ENCODE measurements at regions not wholly inside any gene's neighbourhood (a gene's known extent, or its start where the extent isn't known, plus 50 kb on each side); places are given as distances from the start of the nearest gene placed in this dataset.

GRCh38 chr3:117587416-117587815 lies 877.8 kb downstream of the TUSC7 start:
- no peak overlapping the region for H3K4me3 ChIP-seq (ENCODE audit: low read length)
- no peak overlapping the region for H3K27ac ChIP-seq (ENCODE audit: low read length)

DNA sequence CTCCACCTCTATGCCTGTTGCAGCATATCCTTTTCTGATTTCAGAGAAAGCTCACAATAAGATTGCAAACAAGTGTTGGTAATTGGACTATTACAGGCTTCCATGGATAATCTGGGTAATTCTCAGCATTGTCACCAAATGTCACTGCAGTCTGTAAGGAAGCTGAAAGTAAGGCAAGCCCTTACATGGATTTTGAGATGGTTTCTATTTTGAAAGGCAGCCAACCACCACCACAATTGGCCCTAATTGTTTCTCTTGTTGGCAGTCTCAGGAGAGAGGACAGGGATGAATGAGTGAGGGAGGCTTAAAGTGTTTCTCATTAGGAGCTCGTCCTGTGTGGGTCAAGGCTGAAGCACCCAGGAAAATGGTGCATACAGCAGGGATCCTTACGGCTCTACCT lies 879.9 kb downstream of the TUSC7 start:
- Histone ChIP-seq H3K4me3 (ENCODE audit: low read length) (no peak overlapping the region), H3K9ac (ENCODE audit: low read length) (no peak overlapping the region), H3K27me3 (ENCODE audit: control insufficient read depth, insufficient read depth, low read length) (no peaks in the 10 kb centered on the region), H3K4me1 (ENCODE audit: control insufficient read depth, low read depth, low read length) (peaks cover 13% of the 10 kb centered on the region), H3K9me3 (ENCODE audit: control insufficient read depth, low read depth, low read length) (no peaks in the 10 kb centered on the region), H3K27ac (ENCODE audit: low read length) (no peak overlapping the region), H3K36me3 (ENCODE audit: control insufficient read depth, low read depth, low read length) (no peaks in the 10 kb centered on the region)

More at GRCh38 chr3:117587416-117587815, 877.8 kb downstream of the TUSC7 start:
- no peaks in the 10 kb centered on the region for H3K36me3 ChIP-seq (ENCODE audit: control insufficient read depth, low read depth, low read length)
- H3K9ac ChIP-seq (ENCODE audit: low read length), result no peak overlapping the region
- H3K4me1 ChIP-seq (ENCODE audit: control insufficient read depth, low read depth, low read length), result peaks cover 13% of the 10 kb centered on the region
- H3K27me3 ChIP-seq (ENCODE audit: control insufficient read depth, insufficient read depth, low read length), result no peaks in the 10 kb centered on the region
- no peaks in the 10 kb centered on the region for H3K9me3 ChIP-seq (ENCODE audit: control insufficient read depth, low read depth, low read length)

DNA sequence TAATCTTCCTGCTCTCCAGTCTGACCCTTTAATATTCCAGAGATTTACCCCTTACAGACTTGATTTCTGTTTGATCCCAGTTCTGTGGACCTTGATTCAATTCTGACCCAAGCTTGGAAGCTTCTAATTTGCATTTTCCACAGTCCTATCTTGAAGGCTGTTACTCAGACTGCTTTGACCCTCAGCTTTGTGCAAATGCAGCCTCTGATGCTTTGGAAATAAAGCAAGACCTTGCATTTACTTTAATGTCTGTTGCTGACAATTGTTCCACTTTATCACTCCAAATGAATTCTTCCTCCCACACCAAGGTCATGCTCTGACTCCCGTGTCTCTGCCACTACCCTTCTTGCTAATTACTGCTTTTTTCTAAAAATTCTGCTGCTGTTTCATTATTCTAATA lies 886.0 kb downstream of the TUSC7 start:
- Histone ChIP-seq H3K36me3 (ENCODE audit: control insufficient read depth, low read depth, low read length) (no peaks in the 10 kb centered on the region), H3K4me3 (ENCODE audit: low read length) (no peak overlapping the region), H3K27ac (ENCODE audit: low read length) (no peak overlapping the region), H3K9me3 (ENCODE audit: control insufficient read depth, low read depth, low read length) (no peaks in the 10 kb centered on the region), H3K9ac (ENCODE audit: low read length) (no peak overlapping the region), H3K27me3 (ENCODE audit: control insufficient read depth, insufficient read depth, low read length) (no peaks in the 10 kb centered on the region), H3K4me1 (ENCODE audit: control insufficient read depth, low read depth, low read length) (no peaks in the 10 kb centered on the region)

GRCh38 chr3:117596503-117596902 lies 886.9 kb downstream of the TUSC7 start:
- H3K4me3 ChIP-seq (ENCODE audit: low read length), result no peak overlapping the region
- no peak overlapping the region for H3K9ac ChIP-seq (ENCODE audit: low read length)
- H3K27me3 ChIP-seq (ENCODE audit: control insufficient read depth, insufficient read depth, low read length), result no peaks in the 10 kb centered on the region
- no peaks in the 10 kb centered on the region for H3K9me3 ChIP-seq (ENCODE audit: control insufficient read depth, low read depth, low read length)
- no peaks in the 10 kb centered on the region for H3K4me1 ChIP-seq (ENCODE audit: control insufficient read depth, low read depth, low read length)
- no peak overlapping the region for H3K27ac ChIP-seq (ENCODE audit: low read length)
- H3K36me3 ChIP-seq (ENCODE audit: control insufficient read depth, low read depth, low read length), result no peaks in the 10 kb centered on the region

- H3K36me3 ChIP-seq (ENCODE audit: control insufficient read depth, low read depth, low read length), result no peaks in the 10 kb centered on the region
- no peaks in the 10 kb centered on the region for H3K27me3 ChIP-seq (ENCODE audit: control insufficient read depth, insufficient read depth, low read length)
- H3K9me3 ChIP-seq (ENCODE audit: control insufficient read depth, low read depth, low read length), result no peaks in the 10 kb centered on the region
- H3K4me1 ChIP-seq (ENCODE audit: control insufficient read depth, low read depth, low read length), result peaks cover 2% of the 10 kb centered on the region
- H3K4me3 ChIP-seq (ENCODE audit: low read length), result no peak overlapping the region
- H3K9ac ChIP-seq (ENCODE audit: low read length), result no peak overlapping the region
- H3K27ac ChIP-seq (ENCODE audit: low read length), result no peak overlapping the region
These were observed 888.3 kb downstream of the TUSC7 start for GRCh38 chr3:117597865-117598264.

DNA sequence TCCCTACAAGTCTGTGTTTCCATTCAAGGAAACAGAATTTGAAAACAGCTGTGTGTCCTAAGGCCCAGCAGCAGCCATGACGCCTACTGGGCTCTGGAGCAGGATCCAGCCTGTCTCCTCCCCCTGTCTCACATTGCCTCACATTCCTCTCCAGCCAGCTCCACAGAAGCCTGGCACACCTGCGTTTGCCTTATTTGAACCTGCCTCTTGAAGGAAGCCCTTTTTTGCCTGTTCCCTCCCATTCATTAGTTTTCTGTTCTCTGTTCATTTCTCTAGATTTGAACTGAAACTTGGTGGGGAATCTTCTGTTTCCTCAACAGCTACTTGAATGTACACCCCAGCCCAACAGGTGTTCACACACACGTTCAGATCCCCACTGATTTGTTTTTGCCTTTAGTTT lies 890.5 kb downstream of the TUSC7 start:
- peaks cover 9% of the 10 kb centered on the region for H3K4me1 ChIP-seq (ENCODE audit: control insufficient read depth, low read depth, low read length)
- H3K27me3 ChIP-seq (ENCODE audit: control insufficient read depth, insufficient read depth, low read length), result no peaks in the 10 kb centered on the region
- no peaks in the 10 kb centered on the region for H3K9me3 ChIP-seq (ENCODE audit: control insufficient read depth, low read depth, low read length)
- H3K9ac ChIP-seq (ENCODE audit: low read length), result no peak overlapping the region
- no peak overlapping the region for H3K4me3 ChIP-seq (ENCODE audit: low read length)
- H3K36me3 ChIP-seq (ENCODE audit: control insufficient read depth, low read depth, low read length), result no peaks in the 10 kb centered on the region
- H3K27ac ChIP-seq (ENCODE audit: low read length), result no peak overlapping the region

GRCh38 chr3:117600666-117601065 lies 891.1 kb downstream of the TUSC7 start:
- Histone ChIP-seq H3K27ac (ENCODE audit: low read length) (no peak overlapping the region), H3K9ac (ENCODE audit: low read length) (no peak overlapping the region)

GRCh38 chr3:117602058-117602644 lies 892.6 kb downstream of the TUSC7 start:
- Histone ChIP-seq H3K36me3 (ENCODE audit: control insufficient read depth, low read depth, low read length) (no peaks in the 10 kb centered on the region), H3K9me3 (ENCODE audit: control insufficient read depth, low read depth, low read length) (no peaks in the 10 kb centered on the region), H3K27me3 (ENCODE audit: control insufficient read depth, insufficient read depth, low read length) (no peaks in the 10 kb centered on the region), H3K4me3 (ENCODE audit: low read length) (no peak overlapping the region), H3K4me1 (ENCODE audit: control insufficient read depth, low read depth, low read length) (peaks cover 9% of the 10 kb centered on the region), H3K9ac (ENCODE audit: low read length) (no peak overlapping the region), H3K27ac (ENCODE audit: low read length) (no peak overlapping the region)

More at GRCh38 chr3:117600666-117601065, 891.1 kb downstream of the TUSC7 start:
- no peaks in the 10 kb centered on the region for H3K36me3 ChIP-seq (ENCODE audit: control insufficient read depth, low read depth, low read length)
- H3K4me1 ChIP-seq (ENCODE audit: control insufficient read depth, low read depth, low read length), result peaks cover 9% of the 10 kb centered on the region
- H3K27me3 ChIP-seq (ENCODE audit: control insufficient read depth, insufficient read depth, low read length), result no peaks in the 10 kb centered on the region
- H3K4me3 ChIP-seq (ENCODE audit: low read length), result no peak overlapping the region
- no peaks in the 10 kb centered on the region for H3K9me3 ChIP-seq (ENCODE audit: control insufficient read depth, low read depth, low read length)

GRCh38 chr3:117603097-117603496 lies 893.5 kb downstream of the TUSC7 start:
- Histone ChIP-seq H3K4me1 (ENCODE audit: control insufficient read depth, low read depth, low read length) (peaks cover 9% of the 10 kb centered on the region), H3K4me3 (ENCODE audit: low read length) (no peak overlapping the region), H3K9me3 (ENCODE audit: control insufficient read depth, low read depth, low read length) (no peaks in the 10 kb centered on the region), H3K9ac (ENCODE audit: low read length) (no peak overlapping the region), H3K27ac (ENCODE audit: low read length) (no peak overlapping the region), H3K36me3 (ENCODE audit: control insufficient read depth, low read depth, low read length) (no peaks in the 10 kb centered on the region), H3K27me3 (ENCODE audit: control insufficient read depth, insufficient read depth, low read length) (no peaks in the 10 kb centered on the region)

DNA sequence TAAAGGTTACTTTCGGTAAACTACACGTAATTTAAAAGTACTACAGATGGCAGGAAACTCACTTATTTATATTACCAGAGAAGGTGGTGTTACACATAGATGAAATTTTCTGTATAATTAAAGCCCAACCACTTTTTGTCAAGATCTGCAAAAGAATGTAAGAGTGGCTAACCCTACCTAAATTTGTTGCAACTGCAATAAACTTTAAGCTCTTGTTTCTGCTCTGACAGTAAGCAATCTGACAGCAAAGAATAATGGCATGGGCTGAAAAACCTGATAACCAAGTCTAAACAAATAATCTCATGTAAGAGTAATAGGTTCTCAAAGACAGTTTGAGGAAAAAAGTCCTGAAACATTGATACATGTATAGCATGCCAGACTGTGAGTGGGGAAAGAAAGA lies 897.3 kb downstream of the TUSC7 start:
- Histone ChIP-seq H3K9me3 (ENCODE audit: control insufficient read depth, low read depth, low read length) (no peaks in the 10 kb centered on the region), H3K4me3 (ENCODE audit: low read length) (no peak overlapping the region), H3K9ac (ENCODE audit: low read length) (no peak overlapping the region), H3K27ac (ENCODE audit: low read length) (no peak overlapping the region), H3K27me3 (ENCODE audit: control insufficient read depth, insufficient read depth, low read length) (no peaks in the 10 kb centered on the region), H3K36me3 (ENCODE audit: control insufficient read depth, low read depth, low read length) (no peaks in the 10 kb centered on the region), H3K4me1 (ENCODE audit: control insufficient read depth, low read depth, low read length) (peaks cover 9% of the 10 kb centered on the region)

DNA sequence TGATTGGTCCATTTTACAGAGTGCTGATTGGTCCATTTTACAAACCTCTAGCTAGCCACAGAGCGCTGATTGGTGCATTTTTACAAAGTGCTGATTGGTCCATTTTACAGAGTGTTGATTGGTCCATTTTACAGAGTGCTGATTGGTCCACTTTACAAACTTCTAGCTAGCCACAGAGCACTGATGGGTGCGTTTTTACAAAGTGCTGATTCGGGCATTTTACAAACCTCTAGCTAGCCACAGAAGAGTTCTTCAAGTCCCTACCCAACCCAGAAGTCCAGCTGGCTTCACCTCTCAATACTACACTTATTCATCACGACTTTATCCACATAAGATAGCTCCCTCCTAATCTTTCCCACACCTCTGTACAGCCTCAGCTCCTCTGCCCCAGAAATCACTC lies 899.8 kb downstream of the TUSC7 start:
- no peak overlapping the region for H3K27ac ChIP-seq (ENCODE audit: low read length)

DNA sequence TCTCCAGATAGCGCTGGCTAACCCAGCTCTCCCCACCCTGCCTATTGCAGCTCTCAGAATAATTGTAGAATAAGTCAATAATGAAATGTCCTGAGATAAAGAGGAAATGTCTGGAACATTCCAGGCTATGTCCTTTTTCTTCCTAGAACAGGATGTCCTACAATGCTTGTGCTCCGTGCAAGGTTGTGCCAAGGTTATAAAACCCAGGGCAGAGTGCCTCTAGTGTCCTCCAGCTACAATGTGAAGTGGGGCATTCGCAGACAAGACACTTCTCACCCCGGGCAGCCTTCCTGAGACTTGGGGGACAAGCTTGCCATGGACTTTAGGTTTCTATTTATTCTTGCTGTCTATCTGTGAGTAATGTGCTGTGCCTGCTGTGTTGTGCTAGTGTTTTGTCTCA lies 900.6 kb downstream of the TUSC7 start:
- Histone ChIP-seq H3K9ac (ENCODE audit: low read length) (no peak overlapping the region), H3K36me3 (ENCODE audit: control insufficient read depth, low read depth, low read length) (no peaks in the 10 kb centered on the region), H3K27ac (ENCODE audit: low read length) (no peak overlapping the region), H3K27me3 (ENCODE audit: control insufficient read depth, insufficient read depth, low read length) (no peaks in the 10 kb centered on the region), H3K9me3 (ENCODE audit: control insufficient read depth, low read depth, low read length) (no peaks in the 10 kb centered on the region), H3K4me3 (ENCODE audit: low read length) (no peak overlapping the region), H3K4me1 (ENCODE audit: control insufficient read depth, low read depth, low read length) (no peaks in the 10 kb centered on the region)

More for the DNA sequence above, 899.8 kb downstream of the TUSC7 start:
- no peaks in the 10 kb centered on the region for H3K9me3 ChIP-seq (ENCODE audit: control insufficient read depth, low read depth, low read length)
- H3K4me1 ChIP-seq (ENCODE audit: control insufficient read depth, low read depth, low read length), result no peaks in the 10 kb centered on the region
- H3K27me3 ChIP-seq (ENCODE audit: control insufficient read depth, insufficient read depth, low read length), result no peaks in the 10 kb centered on the region
- H3K36me3 ChIP-seq (ENCODE audit: control insufficient read depth, low read depth, low read length), result no peaks in the 10 kb centered on the region
- no peak overlapping the region for H3K9ac ChIP-seq (ENCODE audit: low read length)
- no peak overlapping the region for H3K4me3 ChIP-seq (ENCODE audit: low read length)

All from iPS-18a (cell line).